ENCODE measurements at regions not wholly inside any gene's neighbourhood (a gene's known extent, or its start where the extent isn't known, plus 50 kb on each side); places are given as distances from the start of the nearest gene placed in this dataset.

DNA sequence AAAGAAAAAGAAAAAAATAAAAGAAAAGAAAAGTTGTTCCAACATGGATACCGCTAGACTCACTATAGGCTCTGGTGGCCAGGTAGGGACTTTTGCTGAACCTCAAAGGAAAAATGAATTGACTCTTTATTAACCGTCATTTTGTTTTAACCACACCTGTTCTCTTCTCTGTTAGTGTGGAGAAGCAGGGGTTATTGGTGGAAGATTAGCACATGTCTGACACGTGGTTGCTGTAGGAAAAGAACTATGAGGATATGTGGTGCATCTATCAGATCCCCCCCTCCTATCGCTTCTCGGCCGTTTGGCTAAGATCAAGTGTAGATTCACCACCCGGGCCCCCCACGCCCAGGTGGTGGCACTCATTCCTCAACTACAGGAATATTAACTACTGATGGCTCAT, 212.4 kb upstream of the ZNF184 start:
- H3K27me3 ChIP-seq (ENCODE audit: control insufficient read depth in 3 of 3, insufficient read depth in 3 of 3, low read depth in 1 of 3, low read length in 3 of 3): peaks cover 0 to 10% (median 10%) of the 10 kb centered on the region in 3 experiments
- no peaks in the 10 kb centered on the region for H3K79me1 ChIP-seq (ENCODE audit: low read depth, low read length)
- H3K4me1 ChIP-seq (ENCODE audit: control insufficient read depth in 2 of 2, insufficient read depth in 1 of 2, low read depth in 1 of 2, low read length in 2 of 2): no peaks in the 10 kb centered on the region
- no peaks in the 10 kb centered on the region for H3K36me3 ChIP-seq (replicated peaks in 1 of 2; ENCODE audit: control insufficient read depth in 2 of 2, insufficient read depth in 2 of 2, low read length in 2 of 2)
- no peak overlapping the region for H2AK5ac ChIP-seq (ENCODE audit: low read depth, low read length)
- no peak for DNase-seq (ENCODE audit: low spot score)
- no peak overlapping the region for H3K4me2 ChIP-seq (ENCODE audit: insufficient read depth, low read length, poor library complexity, severe bottlenecking)
- H2BK12ac ChIP-seq (ENCODE audit: low read length): no peak overlapping the region
- no peak overlapping the region for H3K14ac ChIP-seq (ENCODE audit: low read length)
- no peak overlapping the region for H2BK5ac ChIP-seq (ENCODE audit: low read length)
- H2AFZ ChIP-seq (ENCODE audit: low read length): no peak overlapping the region
- no peak overlapping the region for H3K23ac ChIP-seq (ENCODE audit: low read depth, low read length, poor library complexity)
- H4K91ac ChIP-seq (ENCODE audit: low read depth, low read length, poor library complexity): no peak overlapping the region
- H4K8ac ChIP-seq (ENCODE audit: low read depth, low read length): no peak overlapping the region
- H3K4ac ChIP-seq (ENCODE audit: low read length): no peak overlapping the region
- H3K18ac ChIP-seq (ENCODE audit: low read length): no peak overlapping the region
- H3K27ac ChIP-seq (replicated peaks; ENCODE audit: low read length): no peak overlapping the region
- H3K4me3 ChIP-seq (ENCODE audit: low read length in 2 of 2): no peak overlapping the region
- WGBS, 2 donors (ENCODE audit: extremely low coverage in 2 of 2, insufficient read length in 2 of 2, insufficient replicate concordance in 1 of 2): no CpG with 5 or more reads among the region's 8 CpGs
- no peak overlapping the region for H2BK120ac ChIP-seq (ENCODE audit: low read depth, low read length)
- no peak overlapping the region for H3K9ac ChIP-seq (ENCODE audit: low read depth, low read length, poor library complexity)
- no peaks in the 10 kb centered on the region for H3K9me3 ChIP-seq (replicated peaks in 1 of 2; ENCODE audit: control insufficient read depth in 2 of 2, insufficient read depth in 1 of 2, low read depth in 1 of 2, low read length in 2 of 2)
- no peak overlapping the region for H2BK15ac ChIP-seq (ENCODE audit: low read length)

DNA sequence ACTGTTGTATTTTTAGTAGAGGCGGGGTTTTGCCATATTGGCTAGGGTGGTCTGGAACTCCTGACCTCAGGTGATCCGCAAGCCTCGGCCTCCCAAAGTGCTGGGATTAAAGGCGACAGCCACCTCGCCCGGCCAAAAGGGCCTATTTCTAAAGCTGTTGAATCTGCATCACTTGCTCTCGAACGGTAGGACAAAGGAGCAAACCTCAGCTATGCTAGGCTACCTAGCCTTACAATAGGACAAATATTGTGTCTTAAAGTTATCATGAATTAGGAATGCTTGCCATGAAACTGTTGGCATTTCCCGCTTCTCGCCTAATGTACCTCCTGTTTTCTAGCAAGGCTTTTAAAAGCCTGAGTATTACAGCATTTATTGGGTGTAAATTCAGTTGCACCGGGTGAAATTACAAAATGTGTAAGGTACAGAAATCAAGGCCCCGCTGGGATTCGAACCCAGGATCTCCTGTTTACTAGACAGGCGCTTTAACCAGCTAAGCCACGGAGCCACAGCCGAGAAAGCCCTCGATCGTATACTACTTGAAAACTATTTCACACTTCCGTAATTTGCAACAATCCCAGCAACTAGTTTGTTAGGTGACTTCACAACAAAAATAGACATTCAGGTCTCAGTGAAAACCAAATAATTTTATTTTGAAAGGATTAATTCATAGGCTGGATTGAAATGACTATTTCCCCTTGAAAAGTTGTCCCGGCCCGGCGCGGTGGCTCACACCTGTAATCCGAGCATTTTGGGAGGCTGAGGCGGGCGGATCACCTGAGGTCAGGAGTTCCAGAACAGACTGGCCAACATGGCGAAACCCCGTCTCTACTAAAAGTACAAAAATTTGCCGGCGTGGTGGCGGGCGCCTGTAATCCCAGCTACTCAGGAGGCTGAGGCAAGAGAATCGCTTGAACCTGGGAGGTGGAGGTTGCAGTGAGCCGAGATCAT, 211.6 kb upstream of the ZNF184 start:
- no peaks in the 10 kb centered on the region for H3K4me1 ChIP-seq (ENCODE audit: control insufficient read depth in 2 of 2, insufficient read depth in 1 of 2, low read depth in 1 of 2, low read length in 2 of 2)
- H2AK5ac ChIP-seq (ENCODE audit: low read depth, low read length): no peak overlapping the region
- DNase-seq (ENCODE audit: low spot score): no peak
- H3K27ac ChIP-seq (replicated peaks; ENCODE audit: low read length): no peak overlapping the region
- H3K27me3 ChIP-seq (ENCODE audit: control insufficient read depth in 3 of 3, insufficient read depth in 3 of 3, low read depth in 1 of 3, low read length in 3 of 3): peaks cover 0 to 17% (median 17%) of the 10 kb centered on the region in 3 experiments
- no peak overlapping the region for H3K14ac ChIP-seq (ENCODE audit: low read length)
- no peak overlapping the region for H3K9ac ChIP-seq (ENCODE audit: low read depth, low read length, poor library complexity)
- H3K79me1 ChIP-seq (ENCODE audit: low read depth, low read length): no peaks in the 10 kb centered on the region
- no peaks in the 10 kb centered on the region for H3K36me3 ChIP-seq (replicated peaks in 1 of 2; ENCODE audit: control insufficient read depth in 2 of 2, insufficient read depth in 2 of 2, low read length in 2 of 2)
- peak overlapping the region; percentile 19 for H3K4me2 ChIP-seq (ENCODE audit: insufficient read depth, low read length, poor library complexity, severe bottlenecking)
- H3K9me3 ChIP-seq (replicated peaks in 1 of 2; ENCODE audit: control insufficient read depth in 2 of 2, insufficient read depth in 1 of 2, low read depth in 1 of 2, low read length in 2 of 2): no peaks in the 10 kb centered on the region
- no peak overlapping the region for H3K4me3 ChIP-seq (ENCODE audit: low read length in 2 of 2)
- H3K23ac ChIP-seq (ENCODE audit: low read depth, low read length, poor library complexity): no peak overlapping the region
- no peak overlapping the region for H4K91ac ChIP-seq (ENCODE audit: low read depth, low read length, poor library complexity)
- no peak overlapping the region for H2BK5ac ChIP-seq (ENCODE audit: low read length)
- H3K18ac ChIP-seq (ENCODE audit: low read length): no peak overlapping the region
- no peak overlapping the region for H2AFZ ChIP-seq (ENCODE audit: low read length)
- H2BK12ac ChIP-seq (ENCODE audit: low read length): no peak overlapping the region
- no peak overlapping the region for H2BK120ac ChIP-seq (ENCODE audit: low read depth, low read length)
- H3K4ac ChIP-seq (ENCODE audit: low read length): no peak overlapping the region
- no CpG with 5 or more reads among the region's 34 CpGs for WGBS, 2 donors (ENCODE audit: extremely low coverage in 2 of 2, insufficient read length in 2 of 2, insufficient replicate concordance in 1 of 2)
- no peak overlapping the region for H4K8ac ChIP-seq (ENCODE audit: low read depth, low read length)
- H2BK15ac ChIP-seq (ENCODE audit: low read length): no peak overlapping the region

DNA sequence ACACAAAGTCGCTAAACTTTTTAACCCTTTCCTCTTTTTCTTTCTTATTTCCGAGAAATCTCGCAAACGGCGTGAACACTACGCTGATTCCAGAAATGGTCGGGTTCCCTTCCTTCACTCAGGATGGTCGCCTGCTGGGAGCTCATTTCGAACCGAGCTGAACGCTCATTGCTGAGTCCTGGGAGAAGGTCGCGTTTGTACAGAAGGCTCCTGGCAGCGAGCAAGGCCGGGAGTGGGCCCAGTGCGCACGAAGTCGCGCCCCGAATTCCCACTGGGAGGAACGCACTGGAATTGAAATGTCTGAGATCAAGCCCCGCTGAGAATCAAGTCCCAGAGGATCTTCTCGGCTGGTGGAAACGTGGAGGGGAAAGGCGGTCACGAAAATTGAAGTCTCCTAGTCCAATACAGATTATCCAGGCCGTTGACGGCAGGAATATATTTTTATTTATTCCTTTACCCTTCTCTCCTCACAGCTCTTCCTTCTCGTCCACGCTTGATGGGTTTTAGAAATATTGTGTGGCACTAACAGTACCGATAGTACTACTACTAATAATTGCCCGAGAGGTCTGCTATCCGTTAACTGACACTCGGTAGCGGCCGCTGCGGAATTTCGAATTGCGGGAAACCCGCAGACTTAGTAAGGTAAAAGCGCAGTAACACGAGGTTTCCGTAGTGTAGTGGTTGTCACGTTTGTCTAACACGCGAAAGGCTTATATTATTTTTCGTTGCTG, 207.2 kb upstream of the ZNF184 start:
- H3K23ac ChIP-seq (ENCODE audit: low read depth, low read length, poor library complexity): no peak overlapping the region
- H3K27ac ChIP-seq (replicated peaks; ENCODE audit: low read length): no peak overlapping the region
- peak overlapping the region; percentile 69 for H2AFZ ChIP-seq (ENCODE audit: low read length)
- WGBS, 2 donors (ENCODE audit: extremely low coverage in 2 of 2, insufficient read length in 2 of 2, insufficient replicate concordance in 1 of 2): no CpG with 5 or more reads among the region's 47 CpGs
- H2BK12ac ChIP-seq (ENCODE audit: low read length): no peak overlapping the region
- no peak overlapping the region for H3K18ac ChIP-seq (ENCODE audit: low read length)
- no peak overlapping the region for H2BK15ac ChIP-seq (ENCODE audit: low read length)
- no peak overlapping the region for H2BK5ac ChIP-seq (ENCODE audit: low read length)
- H3K9ac ChIP-seq (ENCODE audit: low read depth, low read length, poor library complexity): no peak overlapping the region
- H4K8ac ChIP-seq (ENCODE audit: low read depth, low read length): no peak overlapping the region
- H2BK120ac ChIP-seq (ENCODE audit: low read depth, low read length): no peak overlapping the region
- H3K9me3 ChIP-seq (replicated peaks in 1 of 2; ENCODE audit: control insufficient read depth in 2 of 2, insufficient read depth in 1 of 2, low read depth in 1 of 2, low read length in 2 of 2): no peaks in the 10 kb centered on the region
- H3K79me1 ChIP-seq (ENCODE audit: low read depth, low read length): no peaks in the 10 kb centered on the region
- H4K91ac ChIP-seq (ENCODE audit: low read depth, low read length, poor library complexity): no peak overlapping the region
- peak overlapping the region; percentile 31 to 34 for H3K4me3 ChIP-seq (ENCODE audit: low read length in 2 of 2)
- no peak overlapping the region for H3K4ac ChIP-seq (ENCODE audit: low read length)
- no peaks in the 10 kb centered on the region for H3K4me1 ChIP-seq (ENCODE audit: control insufficient read depth in 2 of 2, insufficient read depth in 1 of 2, low read depth in 1 of 2, low read length in 2 of 2)
- H3K14ac ChIP-seq (ENCODE audit: low read length): no peak overlapping the region
- no peak overlapping the region for H2AK5ac ChIP-seq (ENCODE audit: low read depth, low read length)
- DNase-seq (ENCODE audit: low spot score): no peak
- peaks cover 0 to 36% (median 31%) of the 10 kb centered on the region in 3 experiments for H3K27me3 ChIP-seq (ENCODE audit: control insufficient read depth in 3 of 3, insufficient read depth in 3 of 3, low read depth in 1 of 3, low read length in 3 of 3)
- H3K4me2 ChIP-seq (ENCODE audit: insufficient read depth, low read length, poor library complexity, severe bottlenecking): peak overlapping the region; percentile 41
- H3K36me3 ChIP-seq (replicated peaks in 1 of 2; ENCODE audit: control insufficient read depth in 2 of 2, insufficient read depth in 2 of 2, low read length in 2 of 2): no peaks in the 10 kb centered on the region
